ENCODE measurements at regions not wholly inside any gene's neighbourhood (a gene's known extent, or its start where the extent isn't known, plus 50 kb on each side); places are given as distances from the start of the nearest gene placed in this dataset.
A peak's percentile ranks its signal among the peaks of the same experiment; 100 is the strongest.

DNA sequence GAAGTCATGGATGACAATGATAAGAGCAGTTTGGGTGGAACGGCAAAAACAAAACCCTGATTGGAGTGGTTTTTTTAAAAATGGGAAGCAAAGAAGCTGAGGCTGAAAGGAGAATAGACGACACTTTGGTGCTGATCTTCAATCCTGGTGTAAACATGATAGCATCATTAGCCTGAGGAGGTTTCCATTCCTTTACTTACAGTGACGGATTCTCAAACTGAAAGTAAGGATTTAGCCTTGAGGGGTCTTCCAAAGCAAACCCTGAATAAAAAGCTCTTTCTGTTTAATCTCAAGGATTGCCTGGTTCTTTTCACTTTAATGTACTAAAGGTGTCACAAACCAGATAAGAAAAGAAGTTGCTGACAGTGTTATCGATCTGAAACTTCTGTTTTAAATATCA, 69.3 kb downstream of the KCNJ2 start:
- ATAC-seq (ENCODE audit: low read depth): no peak
- intact Hi-C loops (cut with micrococcal nuclease): no loop called here
- CTCF ChIA-PET: no interaction called here

More for the DNA sequence above, 69.3 kb downstream of the KCNJ2 start:
- H3K9ac ChIP-seq (ENCODE audit: low read depth, low read length): no peak overlapping the region
- no peak overlapping the region for H2BK120ac ChIP-seq (ENCODE audit: low read depth, low read length)
- dilution Hi-C loops (cut with HindIII; ENCODE audit: low sequenced_read_pairs, unreplicated experiment): no loop called here
- H3K9me1 ChIP-seq (ENCODE audit: insufficient read depth, low read length): no peaks in the 10 kb centered on the region; the same call in 1 of the 2 replicates
- H4K5ac ChIP-seq (ENCODE audit: low read depth, low read length): no peak overlapping the region
- BruUV-seq (replicated peaks): no TSS peak
- no peak overlapping the region for H2BK15ac ChIP-seq (ENCODE audit: low read depth, low read length)
- no peak overlapping the region for H3K56ac ChIP-seq (ENCODE audit: extremely low read depth, insufficient read depth, low read length)
- no peak overlapping the region for H4K8ac ChIP-seq (ENCODE audit: low read depth in 2 of 2, low read length in 2 of 2)
- H3K36me3 ChIP-seq (ENCODE audit: control insufficient read depth, insufficient read depth, low read length): no peaks in the 10 kb centered on the region
- no peak for DNase-seq
- no peak overlapping the region for H2AK9ac ChIP-seq (replicated peaks; ENCODE audit: low read depth, low read length, poor library complexity)
- no peak overlapping the region for H2AK5ac ChIP-seq (ENCODE audit: low read depth, low read length)
- H4K91ac ChIP-seq (ENCODE audit: insufficient read depth, low read depth, low read length): no peak overlapping the region
- in situ Hi-C loops (cut with MboI; ENCODE audit: low sequenced_read_pairs): no loop called here
- H3K4ac ChIP-seq (ENCODE audit: low read depth, low read length): no peak overlapping the region
- H4K20me1 ChIP-seq (ENCODE audit: insufficient read depth, low read length): no peaks in the 10 kb centered on the region
- 50% methylated on average over 1 of the region's 4 CpGs; no CpG with 5 or more reads in 1 of the 2 experiments for WGBS, 2 experiments (ENCODE audit: extremely low coverage in 2 of 2, insufficient read length in 1 of 2)
- no peaks in the 10 kb centered on the region for H3K79me1 ChIP-seq (ENCODE audit: low read depth in 1 of 2, low read length in 2 of 2)
- H2AFZ ChIP-seq (replicated peaks; ENCODE audit: low read length, poor library complexity): no peak overlapping the region
- no peak overlapping the region for H3K14ac ChIP-seq (replicated peaks; ENCODE audit: low read depth, low read length)
- no peak overlapping the region for H3K23ac ChIP-seq (ENCODE audit: low read depth, low read length)
- H3K18ac ChIP-seq (ENCODE audit: low read depth, low read length): no peak overlapping the region
- H3K27ac ChIP-seq (ENCODE audit: insufficient read depth, low read length): no peak overlapping the region
- H3K27me3 ChIP-seq (ENCODE audit: control insufficient read depth, insufficient read depth, low read length): no peaks in the 10 kb centered on the region
- no peaks in the 10 kb centered on the region for H3K4me1 ChIP-seq (ENCODE audit: control insufficient read depth, insufficient read depth, low read length)
- POLR2A ChIA-PET (ENCODE audit: unreplicated experiment): interaction anchor here (0.6 kb wide), 1 partner anchor 824 kb away, joined by 4 read pairs; the partner anchor contains the start of gene MAP2K6
- peak overlapping the region; percentile 47; the same call in 1 of the 2 replicates for H3K4me2 ChIP-seq (ENCODE audit: low read depth, low read length)
- no peak for TF ChIP-seq BHLHE40 (IDR thresholded peaks at IDR 0.05; ENCODE audit: low read depth, low read length)
- TF ChIP-seq, protein P1, sequence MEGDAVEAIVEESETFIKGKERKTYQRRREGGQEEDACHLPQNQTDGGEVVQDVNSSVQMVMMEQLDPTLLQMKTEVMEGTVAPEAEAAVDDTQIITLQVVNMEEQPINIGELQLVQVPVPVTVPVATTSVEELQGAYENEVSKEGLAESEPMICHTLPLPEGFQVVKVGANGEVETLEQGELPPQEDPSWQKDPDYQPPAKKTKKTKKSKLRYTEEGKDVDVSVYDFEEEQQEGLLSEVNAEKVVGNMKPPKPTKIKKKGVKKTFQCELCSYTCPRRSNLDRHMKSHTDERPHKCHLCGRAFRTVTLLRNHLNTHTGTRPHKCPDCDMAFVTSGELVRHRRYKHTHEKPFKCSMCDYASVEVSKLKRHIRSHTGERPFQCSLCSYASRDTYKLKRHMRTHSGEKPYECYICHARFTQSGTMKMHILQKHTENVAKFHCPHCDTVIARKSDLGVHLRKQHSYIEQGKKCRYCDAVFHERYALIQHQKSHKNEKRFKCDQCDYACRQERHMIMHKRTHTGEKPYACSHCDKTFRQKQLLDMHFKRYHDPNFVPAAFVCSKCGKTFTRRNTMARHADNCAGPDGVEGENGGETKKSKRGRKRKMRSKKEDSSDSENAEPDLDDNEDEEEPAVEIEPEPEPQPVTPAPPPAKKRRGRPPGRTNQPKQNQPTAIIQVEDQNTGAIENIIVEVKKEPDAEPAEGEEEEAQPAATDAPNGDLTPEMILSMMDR (conservative IDR thresholded peaks at IDR 0.05; ENCODE audit: low read depth, low read length): no peak
- TF ChIP-seq, protein P2, sequence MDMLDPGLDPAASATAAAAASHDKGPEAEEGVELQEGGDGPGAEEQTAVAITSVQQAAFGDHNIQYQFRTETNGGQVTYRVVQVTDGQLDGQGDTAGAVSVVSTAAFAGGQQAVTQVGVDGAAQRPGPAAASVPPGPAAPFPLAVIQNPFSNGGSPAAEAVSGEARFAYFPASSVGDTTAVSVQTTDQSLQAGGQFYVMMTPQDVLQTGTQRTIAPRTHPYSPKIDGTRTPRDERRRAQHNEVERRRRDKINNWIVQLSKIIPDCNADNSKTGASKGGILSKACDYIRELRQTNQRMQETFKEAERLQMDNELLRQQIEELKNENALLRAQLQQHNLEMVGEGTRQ (IDR thresholded peaks at IDR 0.05; ENCODE audit: low read depth, low read length): no peak
- TF ChIP-seq SMC3 (IDR thresholded peaks at IDR 0.05; ENCODE audit: low read depth, low read length): no peak
- TF ChIP-seq POLR2A (IDR thresholded peaks at IDR 0.05; ENCODE audit: low read depth, low read length): no peak
- no peak for TF ChIP-seq CHD1 (IDR thresholded peaks at IDR 0.05; ENCODE audit: low read depth, low read length)
- TF ChIP-seq MXI1 (IDR thresholded peaks at IDR 0.05; ENCODE audit: borderline replicate concordance, low read depth, low read length): no peak
- TF ChIP-seq CEBPB (IDR thresholded peaks at IDR 0.05; ENCODE audit: low read depth, low read length): no peak
- TF ChIP-seq NFE2L2 (IDR thresholded peaks at IDR 0.05; ENCODE audit: low read depth, low read length): no peak
- TF ChIP-seq MAFK (IDR thresholded peaks at IDR 0.05; ENCODE audit: low read depth, low read length): no peak
- TF ChIP-seq RCOR1 (IDR thresholded peaks at IDR 0.05; ENCODE audit: insufficient replicate concordance, low read length): no peak
- no peak for TF ChIP-seq RAD21 (IDR thresholded peaks at IDR 0.05; ENCODE audit: low read length)
- TF ChIP-seq MAZ (IDR thresholded peaks at IDR 0.05; ENCODE audit: borderline replicate concordance, low read depth, low read length): no peak
- no peak for TF ChIP-seq RFX5 (IDR thresholded peaks at IDR 0.05; ENCODE audit: low read depth, low read length)
- H3K9me3 ChIP-seq (ENCODE audit: control insufficient read depth, insufficient read depth, low read length): no peaks in the 10 kb centered on the region
- H2BK5ac ChIP-seq (ENCODE audit: low read depth, low read length, poor library complexity, severe bottlenecking): no peak overlapping the region
- no peak overlapping the region for H2BK20ac ChIP-seq (ENCODE audit: low read depth, low read length)
- H3K4me3 ChIP-seq (ENCODE audit: insufficient read depth, low read depth, low read length): no peak overlapping the region

Data from IMR-90 (cell line).